Stimulated activated naive CD8-positive, alpha-beta T cell treated with anti-CD3 and anti-CD28 coated beads, Interleukin-15, amount 100 ng/mL, for 72 hours (primary cell): ENCODE measurements at regions not wholly inside any gene's neighbourhood (a gene's known extent, or its start where the extent isn't known, plus 50 kb on each side); places are given as distances from the start of the nearest gene placed in this dataset.
"Not testable (repeated sequence)": the region's sequence is repeated elsewhere in the genome, so short reads cannot be mapped to it uniquely, and the experiment has no call there.

Experiments
- ATAC-seq: fragments of 150-1000 bp; cut with Tn5 transposase; 2 replicates; pipeline ENCODE4 v1.10.0; 2021; ENCODE audit warnings: mild to moderate bottlenecking, moderate library complexity
- DNase-seq, 2 donors: peaks; one replicate each; pipeline ENCODE4 v3.0.0; 2021 to 2022
- H3K27ac Mint-ChIP-seq, 2 donors: one replicate each; pipeline ENCODE4 v1.8.0; 2022; ENCODE audit warnings: mild to moderate bottlenecking in 2 of 2, mixed read lengths in 2 of 2, moderate library complexity in 2 of 2
- H3K27me3 Mint-ChIP-seq: one replicate; pipeline ENCODE4 v1.8.0; 2022; ENCODE audit warnings: mixed read lengths
- H3K4me1 Mint-ChIP-seq: one replicate; pipeline ENCODE4 v1.8.0; 2022; ENCODE audit warnings: mild to moderate bottlenecking, mixed read lengths
- H3K4me3 Mint-ChIP-seq, 2 donors: one replicate each; pipeline ENCODE4 v1.8.0; 2022; ENCODE audit warnings: mild to moderate bottlenecking in 2 of 2, mixed read lengths in 2 of 2, moderate library complexity in 1 of 2
- H3K9me3 Mint-ChIP-seq, 2 donors: one replicate each; pipeline ENCODE4 v1.8.0; 2022; ENCODE audit warnings: mixed read lengths in 2 of 2

GRCh38 chr7:125197731-125198393 is 268.2 kb upstream of the POT1 start:
- DNase-seq (no peak), ATAC-seq (no peak)
- Mint-ChIP-seq H3K27ac (no peak overlapping the region), H3K4me1 (no peaks in the 10 kb centered on the region), H3K9me3 (peaks cover 4 to 18% of the 10 kb centered on the region in 2 donors), H3K4me3 (no peak overlapping the region), H3K27me3 (no peaks in the 10 kb centered on the region)

DNA sequence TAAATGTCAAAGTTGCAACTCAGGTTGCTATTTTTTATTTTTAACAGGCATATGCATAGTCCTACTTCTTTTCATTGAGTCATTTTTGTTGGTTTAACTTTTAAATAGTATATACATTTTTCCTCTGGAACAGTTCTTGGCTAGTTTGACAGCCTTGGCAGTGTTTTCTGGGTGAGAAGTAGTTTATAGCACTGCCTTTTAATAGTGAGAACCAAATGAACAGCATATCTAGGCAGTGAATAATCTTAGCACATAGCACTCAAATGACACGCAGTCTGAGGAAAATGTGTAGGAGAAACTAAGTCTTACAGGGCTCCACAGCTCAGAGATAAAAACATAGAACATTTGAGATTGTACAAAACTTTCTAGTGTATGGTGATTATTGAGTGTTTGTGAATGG is 265.5 kb upstream of the POT1 start:
- Mint-ChIP-seq H3K9me3 (peaks cover 9 to 24% of the 10 kb centered on the region in 2 donors), H3K4me1 (no peaks in the 10 kb centered on the region), H3K27ac (no peak overlapping the region), H3K27me3 (no peaks in the 10 kb centered on the region), H3K4me3 (no peak overlapping the region)
- DNase-seq: no peak
- ATAC-seq: no peak

GRCh38 chr7:125193263-125193662 is 263.6 kb upstream of the POT1 start:
- DNase-seq (no peak), ATAC-seq (no peak)
- no peaks in the 10 kb centered on the region for H3K4me1 Mint-ChIP-seq
- H3K4me3 Mint-ChIP-seq: no peak overlapping the region
- H3K27me3 Mint-ChIP-seq: no peaks in the 10 kb centered on the region
- H3K9me3 Mint-ChIP-seq: peaks cover 9 to 38% of the 10 kb centered on the region in 2 donors
- no peak overlapping the region for H3K27ac Mint-ChIP-seq

GRCh38 chr7:125184801-125185200 is 255.2 kb upstream of the POT1 start:
- no peaks in the 10 kb centered on the region for H3K4me1 Mint-ChIP-seq
- DNase-seq (no peak), ATAC-seq (no peak)
- peaks cover 0 to 18% of the 10 kb centered on the region in 2 donors for H3K9me3 Mint-ChIP-seq
- no peak overlapping the region for H3K4me3 Mint-ChIP-seq
- H3K27me3 Mint-ChIP-seq: no peaks in the 10 kb centered on the region
- H3K27ac Mint-ChIP-seq: no peak overlapping the region

GRCh38 chr7:125181569-125182267 is 252.1 kb upstream of the POT1 start:
- H3K27me3 Mint-ChIP-seq, H3K4me3 Mint-ChIP-seq, H3K4me1 Mint-ChIP-seq, H3K9me3 Mint-ChIP-seq, DNase-seq, H3K27ac Mint-ChIP-seq, ATAC-seq: not testable (repeated sequence)

DNA sequence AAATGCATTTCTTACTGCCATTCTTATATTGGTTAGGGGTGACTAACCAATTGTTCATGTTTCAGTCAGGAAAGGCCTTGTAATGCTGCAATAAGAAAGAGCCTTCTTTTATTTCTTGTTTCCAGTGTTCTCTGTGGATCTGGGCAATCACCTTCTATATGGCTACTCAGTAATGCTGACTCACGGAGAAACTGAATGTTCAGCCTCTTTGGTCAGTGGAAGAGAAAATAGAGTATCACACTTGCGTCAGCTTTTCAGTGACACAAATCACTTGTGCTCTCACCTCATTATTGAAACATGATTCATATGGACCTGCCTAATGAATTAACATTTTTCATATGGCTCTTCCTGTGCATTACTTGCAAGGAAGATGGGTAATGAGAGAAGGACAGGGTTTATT is 243.9 kb upstream of the POT1 start:
- ATAC-seq: no peak
- H3K27ac Mint-ChIP-seq: no peak overlapping the region
- H3K4me3 Mint-ChIP-seq: no peak overlapping the region
- H3K27me3 Mint-ChIP-seq: no peaks in the 10 kb centered on the region
- DNase-seq: no peak
- no peaks in the 10 kb centered on the region for H3K4me1 Mint-ChIP-seq
- H3K9me3 Mint-ChIP-seq: no peaks in the 10 kb centered on the region

- Mint-ChIP-seq H3K4me3 (no peak overlapping the region), H3K27ac (no peak overlapping the region), H3K27me3 (no peaks in the 10 kb centered on the region), H3K4me1 (no peaks in the 10 kb centered on the region), H3K9me3 (no peaks in the 10 kb centered on the region)
- DNase-seq (no peak), ATAC-seq (no peak)
These were observed 239.5 kb upstream of the POT1 start for GRCh38 chr7:125169088-125169487.

DNA sequence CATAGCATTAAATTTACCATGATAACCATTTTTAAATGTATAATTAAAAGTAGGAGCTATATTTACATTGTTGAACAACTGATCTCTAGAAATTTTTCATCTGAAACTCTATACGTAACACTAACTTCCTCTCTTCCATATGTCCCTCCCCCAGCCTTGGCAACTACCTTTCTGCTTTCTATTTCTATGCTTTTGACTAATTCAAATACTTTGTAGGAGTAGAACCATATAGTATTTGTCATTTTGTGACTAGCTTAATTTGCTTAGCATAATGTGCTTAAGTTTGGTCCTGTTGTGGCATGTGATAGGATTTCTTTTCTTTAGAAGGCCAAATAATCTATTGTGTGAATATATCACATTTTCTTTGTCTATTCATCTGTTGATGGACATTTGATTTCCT is 225.3 kb upstream of the POT1 start:
- H3K27ac Mint-ChIP-seq: no peak overlapping the region
- no peaks in the 10 kb centered on the region for H3K27me3 Mint-ChIP-seq
- peaks cover 0 to 10% of the 10 kb centered on the region in 2 donors for H3K9me3 Mint-ChIP-seq
- no peaks in the 10 kb centered on the region for H3K4me1 Mint-ChIP-seq
- DNase-seq (no peak), ATAC-seq (no peak)
- no peak overlapping the region for H3K4me3 Mint-ChIP-seq

DNA sequence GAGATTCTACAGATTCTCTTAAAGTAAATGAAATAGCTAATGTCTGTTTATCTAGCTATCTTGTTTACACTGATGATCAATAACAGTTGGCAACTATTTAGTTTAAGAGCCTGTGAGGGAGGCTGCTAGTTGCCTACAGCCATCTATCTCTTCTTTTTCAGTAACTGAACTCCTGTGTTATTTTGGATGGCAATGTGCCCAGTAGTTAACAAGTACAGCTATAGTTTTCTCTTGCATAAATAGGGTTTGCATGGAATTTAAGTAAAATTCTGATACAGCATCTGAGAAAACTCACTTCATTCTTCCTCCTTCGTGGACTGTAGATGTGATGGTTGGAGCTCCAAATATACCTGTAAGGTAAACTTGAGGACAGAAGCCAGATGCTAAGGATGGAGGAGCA is 219.5 kb upstream of the POT1 start:
- Mint-ChIP-seq H3K27me3 (no peaks in the 10 kb centered on the region), H3K27ac (no peak overlapping the region)

DNA sequence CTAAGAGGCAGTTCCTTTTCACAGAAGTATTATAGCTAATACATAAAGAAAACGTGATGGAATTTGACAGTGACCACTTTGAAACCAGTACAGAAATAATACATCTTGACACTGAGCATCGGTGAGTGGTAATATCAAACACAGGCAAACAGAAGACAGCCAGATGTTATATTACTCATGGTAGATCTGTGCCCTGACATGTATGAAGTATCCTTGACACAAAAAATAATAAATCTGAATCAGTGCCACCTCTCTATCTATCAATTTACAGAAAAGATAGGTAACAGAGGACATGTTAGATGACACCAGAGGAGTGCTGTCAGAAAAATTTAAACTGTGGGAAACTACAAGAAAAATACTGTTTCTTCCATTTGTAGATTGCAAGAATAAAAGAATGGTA is 217.4 kb upstream of the POT1 start:
- Mint-ChIP-seq H3K9me3 (no peaks in the 10 kb centered on the region), H3K4me1 (no peaks in the 10 kb centered on the region), H3K27me3 (no peaks in the 10 kb centered on the region), H3K27ac (no peak overlapping the region), H3K4me3 (no peak overlapping the region)
- ATAC-seq (no peak), DNase-seq (no peak)

More for the DNA sequence above, 219.5 kb upstream of the POT1 start:
- no peaks in the 10 kb centered on the region for H3K9me3 Mint-ChIP-seq
- DNase-seq (no peak), ATAC-seq (no peak)
- no peak overlapping the region for H3K4me3 Mint-ChIP-seq
- H3K4me1 Mint-ChIP-seq: no peaks in the 10 kb centered on the region

DNA sequence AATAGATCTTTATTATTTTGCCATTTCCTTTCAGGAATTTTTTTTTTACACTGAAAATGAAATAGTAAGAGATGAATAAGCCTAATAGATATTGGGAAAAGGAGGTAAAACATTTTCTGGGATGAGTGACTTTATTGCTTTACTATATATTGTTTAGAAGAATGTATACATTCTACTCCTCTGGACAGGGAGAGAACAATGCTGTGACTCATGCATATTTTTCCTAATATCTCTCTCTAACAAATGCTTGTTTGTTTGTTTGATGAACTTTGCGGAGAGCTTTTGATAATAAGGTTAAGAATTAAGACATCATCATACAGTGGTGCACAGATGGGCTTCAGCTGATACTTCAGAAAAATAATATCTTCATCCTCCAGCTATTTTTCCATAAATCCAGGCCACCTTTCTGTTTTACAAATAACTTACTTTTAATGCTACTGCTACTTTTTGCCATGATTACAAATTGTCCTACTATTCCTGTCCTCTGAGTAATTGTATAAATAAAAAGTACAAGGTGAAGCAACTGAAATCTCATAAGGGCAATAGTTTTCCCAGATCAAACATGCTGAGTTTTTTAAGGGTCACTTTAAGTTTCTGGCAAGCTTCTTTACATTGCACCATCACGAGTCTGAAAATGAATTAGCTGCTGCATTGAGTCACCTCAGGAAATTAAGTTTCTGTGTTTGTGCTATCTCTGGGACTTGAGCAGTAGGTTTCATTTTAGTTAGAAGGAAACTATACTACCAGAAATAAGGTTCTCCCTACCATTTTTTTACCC is 207.3 kb upstream of the POT1 start:
- no peak overlapping the region for H3K27ac Mint-ChIP-seq
- no peaks in the 10 kb centered on the region for H3K4me1 Mint-ChIP-seq
- DNase-seq: no peak
- no peaks in the 10 kb centered on the region for H3K27me3 Mint-ChIP-seq
- no peak for ATAC-seq
- H3K9me3 Mint-ChIP-seq: no peaks in the 10 kb centered on the region
- H3K4me3 Mint-ChIP-seq: no peak overlapping the region

DNA sequence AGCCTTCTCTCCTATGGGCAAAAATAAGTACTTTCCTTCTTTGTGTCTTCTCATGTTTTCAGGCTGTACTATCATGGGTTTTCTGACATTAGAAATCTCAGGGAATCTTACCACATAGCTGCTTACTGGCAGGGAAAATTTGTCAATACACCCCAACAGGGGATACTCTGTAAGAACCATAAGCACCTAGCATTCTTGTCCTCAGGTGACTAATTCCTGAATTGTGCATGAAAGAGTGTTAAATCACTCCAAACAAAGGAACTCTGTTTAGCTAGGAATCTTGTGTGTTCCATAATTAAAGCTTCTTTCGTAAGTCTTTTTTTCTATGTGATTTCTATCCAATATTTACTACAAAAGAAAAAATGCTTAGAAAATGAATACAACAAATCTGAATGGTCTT is 206.7 kb upstream of the POT1 start:
- Mint-ChIP-seq H3K4me1 (no peaks in the 10 kb centered on the region), H3K4me3 (no peak overlapping the region), H3K27ac (no peak overlapping the region), H3K9me3 (no peaks in the 10 kb centered on the region), H3K27me3 (no peaks in the 10 kb centered on the region)
- DNase-seq (no peak), ATAC-seq (no peak)

GRCh38 chr7:125130173-125130572 is 200.5 kb upstream of the POT1 start:
- Mint-ChIP-seq H3K4me3 (no peak overlapping the region), H3K27me3 (no peaks in the 10 kb centered on the region), H3K4me1 (no peaks in the 10 kb centered on the region), H3K9me3 (peaks cover 0 to 7% of the 10 kb centered on the region in 2 donors), H3K27ac (no peak overlapping the region)
- DNase-seq (no peak), ATAC-seq (no peak)

DNA sequence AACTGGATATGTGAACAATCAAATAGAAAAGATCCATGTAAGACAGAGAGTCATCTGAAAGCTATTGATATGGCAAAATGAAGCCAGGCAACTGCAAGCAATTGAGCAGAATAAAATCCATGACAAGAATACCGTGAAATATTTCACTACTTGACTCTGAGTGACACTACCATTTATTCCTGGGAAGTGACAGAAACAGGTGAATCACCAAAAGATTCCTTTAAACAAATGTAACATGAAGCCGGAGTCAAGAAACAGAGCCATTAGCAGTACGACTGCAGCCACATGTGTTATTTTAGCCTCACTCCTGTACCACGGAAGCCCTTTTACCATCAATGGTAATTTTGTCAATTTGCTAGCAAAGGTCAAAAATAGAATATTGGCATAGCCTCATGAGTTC is 197.7 kb upstream of the POT1 start:
- Mint-ChIP-seq H3K27ac (no peak overlapping the region), H3K4me1 (no peaks in the 10 kb centered on the region), H3K9me3 (peaks cover 0 to 7% of the 10 kb centered on the region in 2 donors), H3K4me3 (no peak overlapping the region), H3K27me3 (no peaks in the 10 kb centered on the region)
- DNase-seq (no peak), ATAC-seq (no peak)

GRCh38 chr7:125126376-125126775 is 196.8 kb upstream of the POT1 start:
- Mint-ChIP-seq H3K4me3 (no peak overlapping the region), H3K9me3 (peaks cover 0 to 7% of the 10 kb centered on the region in 2 donors), H3K27ac (no peak overlapping the region), H3K27me3 (no peaks in the 10 kb centered on the region), H3K4me1 (no peaks in the 10 kb centered on the region)
- DNase-seq (no peak), ATAC-seq (no peak)

DNA sequence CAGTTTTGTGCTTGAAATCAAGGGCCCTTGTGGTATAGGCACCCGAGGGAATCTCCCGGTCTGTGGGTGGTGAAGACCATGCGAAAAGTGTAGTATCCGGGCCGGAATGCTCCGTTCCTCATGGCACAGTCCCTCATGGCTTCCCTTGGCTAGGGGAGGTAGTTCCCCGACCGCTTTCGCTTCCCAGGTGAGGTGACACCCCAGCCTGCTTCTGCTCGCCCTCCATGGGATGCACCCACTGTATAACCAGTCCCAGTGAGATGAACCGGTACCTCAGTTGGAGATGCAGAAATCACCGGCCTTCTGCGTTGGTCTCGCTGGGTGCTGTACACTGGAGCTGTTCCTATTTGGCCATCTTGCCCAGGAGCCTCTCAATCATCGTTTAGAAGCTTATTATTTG is 195.7 kb upstream of the POT1 start:
- Mint-ChIP-seq H3K4me3 (no peak overlapping the region), H3K9me3 (peaks cover 0 to 7% of the 10 kb centered on the region in 2 donors), H3K27me3 (no peaks in the 10 kb centered on the region), H3K27ac (no peak overlapping the region), H3K4me1 (no peaks in the 10 kb centered on the region)
- no peak for DNase-seq
- no peak for ATAC-seq
